ENCODE measurements at regions not wholly inside any gene's neighbourhood (a gene's known extent, or its start where the extent isn't known, plus 50 kb on each side); places are given as distances from the start of the nearest gene placed in this dataset.

GRCh38 chr10:120960725-120961124 lies 109.6 kb downstream of the WDR11 start:
- no peak for DNase-seq

- no peak for DNase-seq
Measured at GRCh38 chr10:120961795-120962755, 110.9 kb downstream of the WDR11 start.

GRCh38 chr10:120962756-120963593 lies 111.8 kb downstream of the WDR11 start:
- DNase-seq: no peak

- no peak for DNase-seq
Measured at GRCh38 chr10:120963594-120964220, 112.5 kb downstream of the WDR11 start.

- DNase-seq: no peak
Measured at GRCh38 chr10:120966657-120967045, 115.5 kb downstream of the WDR11 start.

GRCh38 chr10:120969219-120969645 lies 118.1 kb downstream of the WDR11 start:
- DNase-seq: no peak

- no peak for DNase-seq
Measured at GRCh38 chr10:120970595-120971529, 119.7 kb downstream of the WDR11 start.

- no peak for DNase-seq
Measured at GRCh38 chr10:120971671-120972070, 120.5 kb downstream of the WDR11 start.

GRCh38 chr10:120972259-120972658 lies 121.1 kb downstream of the WDR11 start:
- DNase-seq: no peak

GRCh38 chr10:120975072-120975867 lies 124.1 kb downstream of the WDR11 start:
- DNase-seq: no peak

- no peak for DNase-seq
Measured at GRCh38 chr10:120975868-120976225, 124.7 kb downstream of the WDR11 start.

- no peak for DNase-seq
Measured at GRCh38 chr10:120977897-120978296, 126.7 kb downstream of the WDR11 start.

- peak; percentile 84 for DNase-seq
Measured at GRCh38 chr10:120978589-120979252, 127.6 kb downstream of the WDR11 start.

- peak; percentile 91 for DNase-seq
Measured at GRCh38 chr10:120979435-120980278, 128.5 kb downstream of the WDR11 start.

GRCh38 chr10:120980279-120981255 lies 129.4 kb downstream of the WDR11 start:
- no peak for DNase-seq

- DNase-seq: no peak
Measured at GRCh38 chr10:120981601-120982391, 130.6 kb downstream of the WDR11 start.

- no peak for DNase-seq
Measured at GRCh38 chr10:120982507-120982906, 131.3 kb downstream of the WDR11 start.
